H1 (cell line): ENCODE measurements at regions not wholly inside any gene's neighbourhood (a gene's known extent, or its start where the extent isn't known, plus 50 kb on each side); places are given as distances from the start of the nearest gene placed in this dataset.
A peak's percentile ranks its signal among the peaks of the same experiment; 100 is the strongest.

Experiments
- CTCF ChIA-PET: fragments of 300-600 bp; sonication (Branson Sonifier 250); formaldehyde crosslinking; loops from one replicate; lab custom pipeline; 2021; ENCODE audit not compliant: partially characterized antibody; lab: Charles Lee
- POLR2A ChIA-PET: fragments of 300-600 bp; sonication (Branson Sonifier 250); formaldehyde crosslinking; loops from one replicate; lab custom pipeline; 2021; ENCODE audit warnings: inconsistent platforms; ENCODE audit not compliant: partially characterized antibody; lab: Charles Lee
- DNase-seq, 2 experiments: peaks; one replicate each; pipeline versions ENCODE4 v3.0.0 to v3.0.0-alpha.2; 2010 to 2022; ENCODE audit warnings: low spot score in 2 of 2, low read depth in 1 of 2, mixed read lengths in 1 of 2
- FAIRE-seq: peaks from 2 replicates; lab custom pipeline; 2011; peaks lifted over from hg19 to GRCh38; lab: Jason Lieb, UNC
- H2AFZ ChIP-seq: 2 replicates; pipeline ENCODE4 v1.8.1; 2012; ENCODE audit warnings: low read length, inconsistent platforms
- H2AK5ac ChIP-seq: 2 replicates; pipeline ENCODE4 v1.6.1; 2013; ENCODE audit warnings: low read depth, low read length
- H2BK120ac ChIP-seq: replicated peaks from 2 replicates; pipeline ENCODE3; 2013; ENCODE audit warnings: low read depth, low read length, inconsistent platforms
- H2BK12ac ChIP-seq: 2 replicates; pipeline ENCODE4 v1.6.1; 2013; ENCODE audit warnings: low read depth, low read length
- H2BK15ac ChIP-seq: 2 replicates; pipeline ENCODE4 v1.6.1; 2013; ENCODE audit warnings: low read length
- H2BK20ac ChIP-seq: 2 replicates; pipeline ENCODE4 v1.6.1; 2013; ENCODE audit warnings: low read length
- H2BK5ac ChIP-seq: 2 replicates; pipeline ENCODE4 v1.6.1; 2013; ENCODE audit warnings: low read depth, low read length
- H3K14ac ChIP-seq: 2 replicates; pipeline ENCODE4 v1.6.1; 2013; ENCODE audit warnings: inconsistent platforms; ENCODE audit not compliant: insufficient read length
- H3K18ac ChIP-seq: 2 replicates; pipeline ENCODE4 v1.6.1; 2013; ENCODE audit warnings: low read length; ENCODE audit errors: extremely low read depth
- H3K23ac ChIP-seq: 2 replicates; pipeline ENCODE4 v1.6.1; 2013; ENCODE audit warnings: inconsistent platforms; ENCODE audit not compliant: insufficient read length
- H3K23me2 ChIP-seq: 2 replicates; pipeline ENCODE4 v1.6.1; 2013; ENCODE audit warnings: low read depth, low read length
- H3K27ac ChIP-seq: 2 replicates; pipeline ENCODE4 v1.6.1; 2011; ENCODE audit warnings: low read depth, low read length, inconsistent platforms
- H3K27me3 ChIP-seq, 4 experiments: replicated peaks in 1 of 4; 1 replicate in 1 of 4; 2 replicates in 3 of 4; pipeline versions ENCODE4 v1.6.1 to v1.8.1; 2011 to 2013; ENCODE audit warnings: low read length in 3 of 4, mild to moderate bottlenecking in 3 of 4, inconsistent platforms in 2 of 4, mixed read lengths in 2 of 4, moderate library complexity in 1 of 4; ENCODE audit not compliant: control insufficient read depth in 3 of 4, insufficient read depth in 3 of 4; ENCODE audit errors: extremely low read depth in 1 of 4
- H3K36me3 ChIP-seq, 4 experiments: 2 replicates each; pipeline versions ENCODE4 v1.6.1 to v1.8.1; 2011 to 2013; ENCODE audit warnings: mild to moderate bottlenecking in 4 of 4, low read length in 3 of 4, moderate library complexity in 2 of 4, control low read depth in 1 of 4, inconsistent platforms in 1 of 4; ENCODE audit not compliant: insufficient read depth in 4 of 4, control insufficient read depth in 2 of 4
- H3K4ac ChIP-seq: replicated peaks from 2 replicates; pipeline ENCODE3; 2013; ENCODE audit warnings: low read length, low read depth, mixed read lengths, inconsistent platforms; ENCODE audit not compliant: insufficient read length
- H3K4me1 ChIP-seq, 4 experiments: replicated peaks in 1 of 4; 1 replicate in 1 of 4; 2 replicates in 3 of 4; pipeline versions ENCODE4 v1.6.1 to v1.8.1; 2011 to 2013; ENCODE audit warnings: low read length in 3 of 4, inconsistent platforms in 2 of 4, mixed read lengths in 1 of 4; ENCODE audit not compliant: insufficient read depth in 4 of 4, control insufficient read depth in 3 of 4
- H3K4me2 ChIP-seq, 2 experiments: 2 replicates each; pipeline versions ENCODE4 v1.6.1 to v1.8.1; 2011 to 2013; ENCODE audit warnings: low read depth in 2 of 2, low read length in 2 of 2, control low read depth in 1 of 2, inconsistent platforms in 1 of 2, mild to moderate bottlenecking in 1 of 2; ENCODE audit not compliant: insufficient read depth in 1 of 2
- H3K4me3 ChIP-seq, 4 experiments: fragments of 200-600, 300-600 bp in 1 of 4; sonication (generic), shearing (Covaris generic), sonication (Bioruptor Twin) in 1 of 4; 2 replicates each; pipeline versions ENCODE4 v1.5.1 to v1.8.1; 2011 to 2016; ENCODE audit warnings: low read length in 4 of 4, low read depth in 3 of 4, control low read depth in 2 of 4, inconsistent platforms in 2 of 4, mild to moderate bottlenecking in 2 of 4, mixed read lengths in 1 of 4, moderate library complexity in 1 of 4; ENCODE audit not compliant: insufficient read depth in 2 of 4; ENCODE audit errors: extremely low read depth in 1 of 4
- H3K56ac ChIP-seq: replicated peaks from 2 replicates; pipeline ENCODE3; 2013; ENCODE audit warnings: low read depth, mild to moderate bottlenecking, mixed read lengths, low read length, inconsistent platforms; ENCODE audit not compliant: insufficient read length
- H3K79me1 ChIP-seq: 2 replicates; pipeline ENCODE4 v1.6.1; 2013; ENCODE audit warnings: low read depth, low read length, control low read depth
- H3K79me2 ChIP-seq, 2 experiments: 2 replicates each; pipeline versions ENCODE4 v1.6.1 to v1.8.1; 2012 to 2013; ENCODE audit warnings: low read length in 2 of 2, mild to moderate bottlenecking in 2 of 2, inconsistent platforms in 1 of 2; ENCODE audit not compliant: insufficient read depth in 2 of 2, control insufficient read depth in 1 of 2
- H3K9ac ChIP-seq, 4 experiments: replicated peaks in 1 of 4; 1 replicate in 1 of 4; 2 replicates in 3 of 4; pipeline versions ENCODE4 v1.6.1 to v1.8.1; 2011 to 2013; ENCODE audit warnings: low read depth in 3 of 4, low read length in 3 of 4, control low read depth in 2 of 4, mild to moderate bottlenecking in 2 of 4, moderate library complexity in 2 of 4, inconsistent platforms in 1 of 4; ENCODE audit errors: extremely low read depth in 1 of 4
- H3K9me3 ChIP-seq, 2 experiments: 2 replicates each; pipeline versions ENCODE4 v1.6.1 to v1.8.1; 2012 to 2013; ENCODE audit warnings: mild to moderate bottlenecking in 2 of 2, moderate library complexity in 2 of 2, control low read depth in 1 of 2, inconsistent platforms in 1 of 2, low read depth in 1 of 2, low read length in 1 of 2, mixed read lengths in 1 of 2; ENCODE audit not compliant: insufficient read depth in 2 of 2
- H4K20me1 ChIP-seq, 2 experiments: replicated peaks in 1 of 2; 2 replicates each; pipeline versions ENCODE3 to v1.8.1; 2011 to 2013; ENCODE audit warnings: inconsistent platforms in 2 of 2, low read length in 2 of 2, mild to moderate bottlenecking in 1 of 2; ENCODE audit not compliant: insufficient read depth in 2 of 2, control insufficient read depth in 1 of 2
- H4K5ac ChIP-seq: 2 replicates; pipeline ENCODE4 v1.6.1; 2013; ENCODE audit warnings: low read length, low read depth, mixed read lengths, inconsistent platforms; ENCODE audit not compliant: insufficient read length
- H4K8ac ChIP-seq: 2 replicates; pipeline ENCODE4 v1.8.0; 2013; ENCODE audit warnings: mild to moderate bottlenecking, moderate library complexity, low read length, inconsistent platforms; ENCODE audit not compliant: insufficient read depth; ENCODE audit errors: extremely low read depth
- H4K91ac ChIP-seq: replicated peaks from 2 replicates; pipeline ENCODE3; 2013; ENCODE audit warnings: low read length, mixed read lengths, inconsistent platforms; ENCODE audit not compliant: insufficient read length
- WGBS, 2 experiments: shearing (Covaris generic) in 1 of 2; methylation state at CpG; one replicate each; pipeline versions ENCODE4 v1.1.6 to v1.1.7; 2013 to 2015; ENCODE audit warnings: low lambda C conversion rate in 2 of 2, mixed read lengths in 2 of 2, inconsistent platforms in 1 of 2, low coverage in 1 of 2, missing lambda C conversion rate in 1 of 2; ENCODE audit not compliant: insufficient replicate concordance in 2 of 2, insufficient coverage in 1 of 2, insufficient read length in 1 of 2; ENCODE audit errors: extremely low coverage in 1 of 2, missing lambda C conversion rate in 1 of 2; 5-methylcytosine and 5-hydroxymethylcytosine counted together
- TF ChIP-seq, protein P1 (sequence below): fragments of 300-600 bp; sonication (generic); IDR thresholded peaks from 2 replicates; pipeline ENCODE4 v1.7.1; 2012; ENCODE audit warnings: low read length, moderate library complexity, mild to moderate bottlenecking, inconsistent platforms; ENCODE audit not compliant: insufficient replicate concordance

- Histone ChIP-seq H3K27ac (no peak overlapping the region), H3K23ac (no peak overlapping the region), H3K4me1 (no peaks in the 10 kb centered on the region), H3K27me3 (no peaks in the 10 kb centered on the region), H2BK15ac (no peak overlapping the region), H4K91ac (no peak overlapping the region), H4K20me1 (no peaks in the 10 kb centered on the region), H4K8ac (no peak overlapping the region), H3K4me2 (no peak overlapping the region), H3K18ac (no peak overlapping the region), H3K36me3 (no peaks in the 10 kb centered on the region), H2BK120ac (no peak overlapping the region), H2AK5ac (no peak overlapping the region), H2BK20ac (no peak overlapping the region), H2BK12ac (no peak overlapping the region), H3K23me2 (no peaks in the 10 kb centered on the region), H4K5ac (no peak overlapping the region), H2BK5ac (no peak overlapping the region), H3K14ac (no peak overlapping the region), H3K4ac (no peak overlapping the region), H3K56ac (no peak overlapping the region), H3K79me1 (no peaks in the 10 kb centered on the region), H2AFZ (peak overlapping the region; percentile 28; the same call in 1 of the 2 replicates), H3K4me3 (no peak overlapping the region), H3K79me2 (no peaks in the 10 kb centered on the region), H3K9me3 (no peaks in the 10 kb centered on the region), H3K9ac (no peak overlapping the region)
- ChIA-PET POLR2A (no interaction called here), CTCF (no interaction called here)
- WGBS, 2 experiments = 97% methylated on average over 2 of the region's 2 CpGs; no CpG with 5 or more reads in 1 of the 2 experiments
- no peak for FAIRE-seq
- DNase-seq = no peak
- TF ChIP-seq, protein P1, sequence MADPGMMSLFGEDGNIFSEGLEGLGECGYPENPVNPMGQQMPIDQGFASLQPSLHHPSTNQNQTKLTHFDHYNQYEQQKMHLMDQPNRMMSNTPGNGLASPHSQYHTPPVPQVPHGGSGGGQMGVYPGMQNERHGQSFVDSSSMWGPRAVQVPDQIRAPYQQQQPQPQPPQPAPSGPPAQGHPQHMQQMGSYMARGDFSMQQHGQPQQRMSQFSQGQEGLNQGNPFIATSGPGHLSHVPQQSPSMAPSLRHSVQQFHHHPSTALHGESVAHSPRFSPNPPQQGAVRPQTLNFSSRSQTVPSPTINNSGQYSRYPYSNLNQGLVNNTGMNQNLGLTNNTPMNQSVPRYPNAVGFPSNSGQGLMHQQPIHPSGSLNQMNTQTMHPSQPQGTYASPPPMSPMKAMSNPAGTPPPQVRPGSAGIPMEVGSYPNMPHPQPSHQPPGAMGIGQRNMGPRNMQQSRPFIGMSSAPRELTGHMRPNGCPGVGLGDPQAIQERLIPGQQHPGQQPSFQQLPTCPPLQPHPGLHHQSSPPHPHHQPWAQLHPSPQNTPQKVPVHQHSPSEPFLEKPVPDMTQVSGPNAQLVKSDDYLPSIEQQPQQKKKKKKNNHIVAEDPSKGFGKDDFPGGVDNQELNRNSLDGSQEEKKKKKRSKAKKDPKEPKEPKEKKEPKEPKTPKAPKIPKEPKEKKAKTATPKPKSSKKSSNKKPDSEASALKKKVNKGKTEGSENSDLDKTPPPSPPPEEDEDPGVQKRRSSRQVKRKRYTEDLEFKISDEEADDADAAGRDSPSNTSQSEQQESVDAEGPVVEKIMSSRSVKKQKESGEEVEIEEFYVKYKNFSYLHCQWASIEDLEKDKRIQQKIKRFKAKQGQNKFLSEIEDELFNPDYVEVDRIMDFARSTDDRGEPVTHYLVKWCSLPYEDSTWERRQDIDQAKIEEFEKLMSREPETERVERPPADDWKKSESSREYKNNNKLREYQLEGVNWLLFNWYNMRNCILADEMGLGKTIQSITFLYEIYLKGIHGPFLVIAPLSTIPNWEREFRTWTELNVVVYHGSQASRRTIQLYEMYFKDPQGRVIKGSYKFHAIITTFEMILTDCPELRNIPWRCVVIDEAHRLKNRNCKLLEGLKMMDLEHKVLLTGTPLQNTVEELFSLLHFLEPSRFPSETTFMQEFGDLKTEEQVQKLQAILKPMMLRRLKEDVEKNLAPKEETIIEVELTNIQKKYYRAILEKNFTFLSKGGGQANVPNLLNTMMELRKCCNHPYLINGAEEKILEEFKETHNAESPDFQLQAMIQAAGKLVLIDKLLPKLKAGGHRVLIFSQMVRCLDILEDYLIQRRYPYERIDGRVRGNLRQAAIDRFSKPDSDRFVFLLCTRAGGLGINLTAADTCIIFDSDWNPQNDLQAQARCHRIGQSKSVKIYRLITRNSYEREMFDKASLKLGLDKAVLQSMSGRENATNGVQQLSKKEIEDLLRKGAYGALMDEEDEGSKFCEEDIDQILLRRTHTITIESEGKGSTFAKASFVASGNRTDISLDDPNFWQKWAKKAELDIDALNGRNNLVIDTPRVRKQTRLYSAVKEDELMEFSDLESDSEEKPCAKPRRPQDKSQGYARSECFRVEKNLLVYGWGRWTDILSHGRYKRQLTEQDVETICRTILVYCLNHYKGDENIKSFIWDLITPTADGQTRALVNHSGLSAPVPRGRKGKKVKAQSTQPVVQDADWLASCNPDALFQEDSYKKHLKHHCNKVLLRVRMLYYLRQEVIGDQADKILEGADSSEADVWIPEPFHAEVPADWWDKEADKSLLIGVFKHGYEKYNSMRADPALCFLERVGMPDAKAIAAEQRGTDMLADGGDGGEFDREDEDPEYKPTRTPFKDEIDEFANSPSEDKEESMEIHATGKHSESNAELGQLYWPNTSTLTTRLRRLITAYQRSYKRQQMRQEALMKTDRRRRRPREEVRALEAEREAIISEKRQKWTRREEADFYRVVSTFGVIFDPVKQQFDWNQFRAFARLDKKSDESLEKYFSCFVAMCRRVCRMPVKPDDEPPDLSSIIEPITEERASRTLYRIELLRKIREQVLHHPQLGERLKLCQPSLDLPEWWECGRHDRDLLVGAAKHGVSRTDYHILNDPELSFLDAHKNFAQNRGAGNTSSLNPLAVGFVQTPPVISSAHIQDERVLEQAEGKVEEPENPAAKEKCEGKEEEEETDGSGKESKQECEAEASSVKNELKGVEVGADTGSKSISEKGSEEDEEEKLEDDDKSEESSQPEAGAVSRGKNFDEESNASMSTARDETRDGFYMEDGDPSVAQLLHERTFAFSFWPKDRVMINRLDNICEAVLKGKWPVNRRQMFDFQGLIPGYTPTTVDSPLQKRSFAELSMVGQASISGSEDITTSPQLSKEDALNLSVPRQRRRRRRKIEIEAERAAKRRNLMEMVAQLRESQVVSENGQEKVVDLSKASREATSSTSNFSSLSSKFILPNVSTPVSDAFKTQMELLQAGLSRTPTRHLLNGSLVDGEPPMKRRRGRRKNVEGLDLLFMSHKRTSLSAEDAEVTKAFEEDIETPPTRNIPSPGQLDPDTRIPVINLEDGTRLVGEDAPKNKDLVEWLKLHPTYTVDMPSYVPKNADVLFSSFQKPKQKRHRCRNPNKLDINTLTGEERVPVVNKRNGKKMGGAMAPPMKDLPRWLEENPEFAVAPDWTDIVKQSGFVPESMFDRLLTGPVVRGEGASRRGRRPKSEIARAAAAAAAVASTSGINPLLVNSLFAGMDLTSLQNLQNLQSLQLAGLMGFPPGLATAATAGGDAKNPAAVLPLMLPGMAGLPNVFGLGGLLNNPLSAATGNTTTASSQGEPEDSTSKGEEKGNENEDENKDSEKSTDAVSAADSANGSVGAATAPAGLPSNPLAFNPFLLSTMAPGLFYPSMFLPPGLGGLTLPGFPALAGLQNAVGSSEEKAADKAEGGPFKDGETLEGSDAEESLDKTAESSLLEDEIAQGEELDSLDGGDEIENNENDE = no peak
Measured at GRCh38 chr16:64109241-64109640, 1012.6 kb downstream of the CDH11 start.
